Psoas muscle (tissue), 7 donors: ENCODE measurements at regions not wholly inside any gene's neighbourhood (a gene's known extent, or its start where the extent isn't known, plus 50 kb on each side); places are given as distances from the start of the nearest gene placed in this dataset.
"Not testable (repeated sequence)": the region's sequence is repeated elsewhere in the genome, so short reads cannot be mapped to it uniquely, and the experiment has no call there.

ENCODE experiments used
- ATAC-seq, 4 donors: fragments of 200-7000 bp; cut with Tn5 transposase; one replicate each; pipeline ENCODE4 v1.9.1; 2020; ENCODE audit warnings: moderate library complexity in 3 of 4, mild to moderate bottlenecking in 2 of 4
- DNase-seq, 2 donors: peaks; one replicate each; pipeline ENCODE4 v3.0.0-alpha.2; 2020
- H3K27ac ChIP-seq: fragments of 200-600 bp; one replicate; pipeline ENCODE4 v1.8.0; 2022
- H3K27me3 ChIP-seq, 3 donors: fragments of 200-600 bp in 1 of 3; one replicate each; pipeline versions ENCODE4 v1.6.1 to v1.8.0; 2013 to 2022; ENCODE audit warnings: low read length in 2 of 3, mild to moderate bottlenecking in 2 of 3, moderate library complexity in 1 of 3; ENCODE audit not compliant: insufficient read depth in 3 of 3
- H3K36me3 ChIP-seq, 2 donors: fragments of 200-600 bp in 1 of 2; one replicate each; pipeline versions ENCODE4 v1.6.1 to v1.8.0; 2013 to 2022; ENCODE audit warnings: low read depth in 1 of 2, mild to moderate bottlenecking in 1 of 2, moderate library complexity in 1 of 2; ENCODE audit not compliant: insufficient read depth in 1 of 2
- H3K4me1 ChIP-seq: fragments of 200-600 bp; one replicate; pipeline ENCODE4 v1.8.0; 2022
- H3K4me3 ChIP-seq: fragments of 200-600 bp; one replicate; pipeline ENCODE4 v1.8.0; 2022; ENCODE audit warnings: mild to moderate bottlenecking
- H3K9me3 ChIP-seq: fragments of 200-600 bp; one replicate; pipeline ENCODE4 v1.8.0; 2022
- CTCF ChIP-seq: fragments of 200-600 bp; IDR thresholded peaks from one replicate; pipeline ENCODE4 v1.8.0; 2022; ENCODE audit warnings: antibody characterized with exemption
- WGBS, 3 donors: extraction: QIAGEN DNeasy Blood & Tissue Kit; methylation state at CpG; one replicate each; pipeline versions ENCODE4 v1.1.6 to v1.1.7; 2013; 5-methylcytosine and 5-hydroxymethylcytosine counted together
- intact Hi-C, 2 donors: fragments of 100-400 bp; cut with DNase I; formaldehyde crosslinking; loops; one replicate each; pipeline versions ENCODE4 v1.11.0 to v1.14.2; 2022
- donor health status: healthy with polysubstance abuse.
- donor health status: DM: no; HTN: no; CAD: no; lungs with moderate emphysema.
- donor health status: Bipolar disorder and iron deficiency.
- donor health status: healthy.
- donor health status: DM: yes; HTN: yes; CAD: no.
- donor health status: DM: no; HTN: no; CAD: no.
- donor health status: DM: yes; HTN: yes; CAD: no.

GRCh38 chr15:92780843-92781242 lies 119.3 kb upstream of the CHD2 start:
- ATAC-seq (no peak), DNase-seq (no peak)
- intact Hi-C loops: no loop called here
- no peak for TF ChIP-seq CTCF
- 84 to 93% (median 86%) methylated on average over 3 of the region's 3 CpGs for WGBS, 3 donors
- Histone ChIP-seq H3K9me3 (peaks cover 2% of the 10 kb centered on the region), H3K36me3 (no peaks in the 10 kb centered on the region), H3K27ac (no peak overlapping the region), H3K27me3 (no peaks in the 10 kb centered on the region), H3K4me1 (no peaks in the 10 kb centered on the region), H3K4me3 (no peak overlapping the region)

GRCh38 chr15:92781925-92782453 lies 118.1 kb upstream of the CHD2 start:
- Histone ChIP-seq H3K36me3 (no peaks in the 10 kb centered on the region), H3K4me1 (no peaks in the 10 kb centered on the region), H3K4me3 (no peak overlapping the region), H3K9me3 (peaks cover 2% of the 10 kb centered on the region), H3K27ac (no peak overlapping the region), H3K27me3 (no peaks in the 10 kb centered on the region)
- TF ChIP-seq CTCF: no peak
- ATAC-seq (no peak), DNase-seq (no peak)
- intact Hi-C loops: no loop called here
- 81 to 92% (median 81%) methylated on average over 4 of the region's 4 CpGs for WGBS, 3 donors

GRCh38 chr15:92787116-92787515 lies 113.0 kb upstream of the CHD2 start:
- WGBS, 3 donors: 87 to 90% (median 89%) methylated on average over 3 of the region's 3 CpGs
- Histone ChIP-seq H3K4me1 (no peaks in the 10 kb centered on the region), H3K36me3 (no peaks in the 10 kb centered on the region), H3K9me3 (no peaks in the 10 kb centered on the region), H3K27me3 (no peaks in the 10 kb centered on the region), H3K27ac (no peak overlapping the region), H3K4me3 (no peak overlapping the region)
- TF ChIP-seq CTCF: no peak
- intact Hi-C loops: no loop called here
- no peak for DNase-seq
- no peak for ATAC-seq

GRCh38 chr15:92788196-92788595 lies 111.9 kb upstream of the CHD2 start:
- Histone ChIP-seq H3K4me1 (no peaks in the 10 kb centered on the region), H3K27me3 (no peaks in the 10 kb centered on the region), H3K4me3 (no peak overlapping the region), H3K9me3 (no peaks in the 10 kb centered on the region), H3K27ac (no peak overlapping the region), H3K36me3 (no peaks in the 10 kb centered on the region)
- TF ChIP-seq CTCF: no peak
- DNase-seq: no peak
- WGBS, 3 donors: 92 to 96% (median 95%) methylated on average over 5 of the region's 5 CpGs
- intact Hi-C loops: no loop called here
- ATAC-seq: no peak

- DNase-seq, H3K4me1 ChIP-seq, H3K9me3 ChIP-seq, intact Hi-C loops, H3K36me3 ChIP-seq, H3K27me3 ChIP-seq, H3K27ac ChIP-seq, H3K4me3 ChIP-seq, ATAC-seq: not testable (repeated sequence)
- 98 to 99% (median 98%) methylated on average over 15 of the region's 15 CpGs for WGBS, 3 donors
Observed at GRCh38 chr15:92788793-92789192, 111.3 kb upstream of the CHD2 start.
